HUES48 (cell line): ENCODE measurements at regions not wholly inside any gene's neighbourhood (a gene's known extent, or its start where the extent isn't known, plus 50 kb on each side); places are given as distances from the start of the nearest gene placed in this dataset.
A peak's percentile ranks its signal among the peaks of the same experiment; 100 is the strongest.

Experiments
- H3K27ac ChIP-seq: one replicate; pipeline ENCODE4 v1.7.0; 2013; ENCODE audit warnings: low read depth, low read length, inconsistent platforms
- H3K27me3 ChIP-seq: 2 replicates; pipeline ENCODE4 v1.6.1; 2013; ENCODE audit warnings: mild to moderate bottlenecking, low read length; ENCODE audit not compliant: control insufficient read depth, insufficient read depth
- H3K36me3 ChIP-seq: 2 replicates; pipeline ENCODE4 v1.6.1; 2013; ENCODE audit warnings: low read length; ENCODE audit not compliant: control insufficient read depth, insufficient read depth
- H3K4me1 ChIP-seq: 2 replicates; pipeline ENCODE4 v1.6.1; 2013; ENCODE audit warnings: mild to moderate bottlenecking, low read length; ENCODE audit not compliant: control insufficient read depth, insufficient read depth
- H3K4me3 ChIP-seq: 2 replicates; pipeline ENCODE4 v1.5.1; 2013; ENCODE audit warnings: mild to moderate bottlenecking, low read depth, low read length
- H3K9ac ChIP-seq: 2 replicates; pipeline ENCODE4 v1.6.1; 2013; ENCODE audit warnings: mild to moderate bottlenecking, low read depth, low read length, moderate library complexity
- H3K9me3 ChIP-seq: 2 replicates; pipeline ENCODE4 v1.6.1; 2013; ENCODE audit warnings: low read length; ENCODE audit not compliant: control insufficient read depth, insufficient read depth

- no peaks in the 10 kb centered on the region for H3K27me3 ChIP-seq
- no peak overlapping the region for H3K4me3 ChIP-seq
- no peak overlapping the region for H3K9ac ChIP-seq
- H3K4me1 ChIP-seq, result no peaks in the 10 kb centered on the region; the same call in 1 of the 2 replicates
- no peaks in the 10 kb centered on the region for H3K9me3 ChIP-seq
- H3K36me3 ChIP-seq, result no peaks in the 10 kb centered on the region
- H3K27ac ChIP-seq, result no peak overlapping the region
Measured at GRCh38 chr2:164439885-164440284, 181.4 kb downstream of the GRB14 start.

DNA sequence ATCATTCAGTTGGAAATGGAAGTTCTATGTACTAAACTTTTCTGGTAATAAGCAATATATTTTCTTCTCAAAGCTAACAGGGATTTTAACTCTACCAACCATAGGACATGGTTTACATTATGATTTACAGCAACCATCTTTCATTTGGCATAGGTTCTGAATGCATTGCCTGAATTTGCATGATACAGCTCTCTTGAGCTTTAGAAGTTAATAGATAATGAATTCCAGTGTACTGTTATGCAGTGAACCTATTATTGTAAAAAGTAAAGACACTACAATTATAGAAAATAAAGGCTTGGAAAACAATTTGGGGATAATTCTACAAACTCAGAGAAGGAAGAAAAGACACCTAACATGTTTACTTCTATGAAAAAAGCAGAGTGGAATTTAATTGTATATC is 182.0 kb downstream of the GRB14 start:
- no peaks in the 10 kb centered on the region; the same call in 1 of the 2 replicates for H3K4me1 ChIP-seq
- H3K9ac ChIP-seq, result no peak overlapping the region
- H3K27ac ChIP-seq, result no peak overlapping the region
- no peaks in the 10 kb centered on the region for H3K27me3 ChIP-seq
- H3K9me3 ChIP-seq, result no peaks in the 10 kb centered on the region
- no peak overlapping the region for H3K4me3 ChIP-seq
- H3K36me3 ChIP-seq, result no peaks in the 10 kb centered on the region

DNA sequence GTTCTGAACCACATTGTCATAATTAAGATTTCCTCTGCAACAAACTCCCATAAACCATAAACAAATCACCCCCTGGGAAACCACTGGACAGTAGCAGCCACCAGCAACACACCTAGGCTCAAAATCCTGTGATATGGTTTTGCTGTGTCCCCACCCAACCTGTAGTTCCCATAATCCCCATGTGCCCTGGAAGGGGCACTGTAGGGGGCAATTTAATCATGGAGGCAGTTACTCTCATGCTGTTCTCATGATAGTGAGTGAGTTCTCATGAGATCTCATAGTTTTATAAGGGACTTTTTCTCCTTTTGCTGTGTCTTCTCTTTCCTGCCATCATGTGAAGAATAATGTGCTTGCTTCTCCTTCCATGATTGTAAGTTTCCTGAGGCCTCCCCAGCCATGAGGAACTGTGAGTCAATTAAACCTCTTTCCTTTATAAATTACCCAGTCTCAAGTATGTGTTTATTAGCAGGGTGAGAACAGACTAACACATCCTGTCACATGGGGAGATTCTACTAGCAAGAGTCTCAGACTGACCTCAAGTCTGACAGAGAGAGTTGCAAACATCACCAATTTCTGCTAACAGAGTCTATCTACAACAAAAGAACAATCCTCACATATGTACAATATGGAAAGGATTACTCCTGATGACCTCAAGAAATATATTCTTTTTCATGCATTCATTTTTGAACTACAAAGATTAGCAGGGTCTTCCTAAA is 182.6 kb downstream of the GRB14 start:
- no peaks in the 10 kb centered on the region for H3K27me3 ChIP-seq
- H3K4me1 ChIP-seq, result no peaks in the 10 kb centered on the region; the same call in 1 of the 2 replicates
- H3K9ac ChIP-seq, result no peak overlapping the region
- no peaks in the 10 kb centered on the region for H3K36me3 ChIP-seq
- no peak overlapping the region for H3K4me3 ChIP-seq
- H3K27ac ChIP-seq, result no peak overlapping the region
- H3K9me3 ChIP-seq, result no peaks in the 10 kb centered on the region

DNA sequence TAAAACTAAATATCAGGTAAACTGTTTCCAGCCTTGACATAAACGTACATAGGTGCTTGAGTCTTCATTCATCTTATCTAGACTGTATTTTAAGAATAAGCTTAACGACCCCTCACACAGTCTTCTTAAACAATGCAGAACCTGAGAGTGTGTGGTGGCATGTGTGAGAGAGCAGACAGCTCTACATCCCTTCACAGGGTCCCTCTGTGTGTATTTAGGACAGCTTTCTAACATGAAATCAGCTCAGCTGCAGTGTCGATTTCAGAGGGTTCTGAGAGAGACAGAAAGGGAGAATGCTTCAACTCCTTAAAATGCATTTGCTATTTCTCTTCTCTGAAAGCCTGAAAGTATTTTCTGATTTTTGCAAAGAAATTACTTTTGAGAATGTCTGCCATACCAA is 185.2 kb downstream of the GRB14 start:
- no peaks in the 10 kb centered on the region for H3K9me3 ChIP-seq
- no peaks in the 10 kb centered on the region; the same call in 1 of the 2 replicates for H3K4me1 ChIP-seq
- H3K4me3 ChIP-seq, result no peak overlapping the region
- H3K27ac ChIP-seq, result no peak overlapping the region
- no peaks in the 10 kb centered on the region for H3K36me3 ChIP-seq
- H3K9ac ChIP-seq, result no peak overlapping the region
- no peaks in the 10 kb centered on the region for H3K27me3 ChIP-seq

- Histone ChIP-seq H3K9me3 (no peaks in the 10 kb centered on the region), H3K9ac (no peak overlapping the region), H3K27me3 (no peaks in the 10 kb centered on the region), H3K4me1 (peaks cover 6% of the 10 kb centered on the region; the same call in 1 of the 2 replicates), H3K4me3 (no peak overlapping the region), H3K36me3 (no peaks in the 10 kb centered on the region), H3K27ac (no peak overlapping the region)
Measured at GRCh38 chr2:164430166-164430783, 191.0 kb downstream of the GRB14 start.

DNA sequence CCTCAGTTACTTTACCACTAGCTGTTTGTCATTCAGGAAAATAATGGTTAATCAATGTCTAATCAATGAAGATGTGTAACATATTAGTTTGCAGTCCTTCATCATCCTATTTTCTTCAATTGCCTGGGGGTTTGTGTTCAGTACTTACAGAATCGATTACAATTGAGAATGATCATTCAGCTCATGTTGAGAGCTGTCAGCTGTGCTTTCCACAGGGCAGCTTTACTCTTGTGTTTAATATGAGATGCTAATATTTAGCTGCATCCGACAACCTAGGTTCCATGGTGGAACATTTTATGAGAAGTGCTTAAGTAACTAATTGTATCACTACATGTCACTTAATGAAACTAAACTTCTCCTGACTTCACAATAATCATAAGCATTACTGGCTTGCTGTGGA is 191.9 kb downstream of the GRB14 start:
- H3K4me3 ChIP-seq, result no peak overlapping the region
- H3K9ac ChIP-seq, result no peak overlapping the region
- no peaks in the 10 kb centered on the region for H3K9me3 ChIP-seq
- no peaks in the 10 kb centered on the region for H3K27me3 ChIP-seq
- no peaks in the 10 kb centered on the region for H3K36me3 ChIP-seq
- no peak overlapping the region for H3K27ac ChIP-seq
- peaks cover 12% of the 10 kb centered on the region; the same call in 1 of the 2 replicates for H3K4me1 ChIP-seq

GRCh38 chr2:164427111-164427510 is 194.2 kb downstream of the GRB14 start:
- no peak overlapping the region for H3K27ac ChIP-seq
- no peaks in the 10 kb centered on the region for H3K9me3 ChIP-seq
- no peak overlapping the region for H3K4me3 ChIP-seq
- H3K27me3 ChIP-seq, result no peaks in the 10 kb centered on the region
- H3K9ac ChIP-seq, result no peak overlapping the region
- H3K4me1 ChIP-seq, result peaks cover 12% of the 10 kb centered on the region; the same call in 1 of the 2 replicates
- no peaks in the 10 kb centered on the region for H3K36me3 ChIP-seq

- Histone ChIP-seq H3K9ac (no peak overlapping the region), H3K9me3 (no peaks in the 10 kb centered on the region), H3K4me1 (peaks cover 19% of the 10 kb centered on the region), H3K36me3 (no peaks in the 10 kb centered on the region), H3K27me3 (no peaks in the 10 kb centered on the region), H3K4me3 (no peak overlapping the region), H3K27ac (no peak overlapping the region)
Measured at GRCh38 chr2:164420787-164421186, 200.5 kb downstream of the GRB14 start.

- Histone ChIP-seq H3K4me1 (no peaks in the 10 kb centered on the region), H3K9me3 (no peaks in the 10 kb centered on the region), H3K36me3 (no peaks in the 10 kb centered on the region), H3K4me3 (no peak overlapping the region), H3K27me3 (no peaks in the 10 kb centered on the region), H3K27ac (no peak overlapping the region), H3K9ac (no peak overlapping the region)
Measured at GRCh38 chr2:164412831-164413230, 208.5 kb downstream of the GRB14 start.

GRCh38 chr2:164389411-164389810 is 231.9 kb downstream of the GRB14 start:
- peak overlapping the region; percentile 7 for H3K27ac ChIP-seq
- H3K27me3 ChIP-seq, result no peaks in the 10 kb centered on the region
- peaks cover 28% of the 10 kb centered on the region for H3K4me1 ChIP-seq
- H3K36me3 ChIP-seq, result no peaks in the 10 kb centered on the region
- no peaks in the 10 kb centered on the region for H3K9me3 ChIP-seq
- no peak overlapping the region for H3K4me3 ChIP-seq
- H3K9ac ChIP-seq, result no peak overlapping the region

DNA sequence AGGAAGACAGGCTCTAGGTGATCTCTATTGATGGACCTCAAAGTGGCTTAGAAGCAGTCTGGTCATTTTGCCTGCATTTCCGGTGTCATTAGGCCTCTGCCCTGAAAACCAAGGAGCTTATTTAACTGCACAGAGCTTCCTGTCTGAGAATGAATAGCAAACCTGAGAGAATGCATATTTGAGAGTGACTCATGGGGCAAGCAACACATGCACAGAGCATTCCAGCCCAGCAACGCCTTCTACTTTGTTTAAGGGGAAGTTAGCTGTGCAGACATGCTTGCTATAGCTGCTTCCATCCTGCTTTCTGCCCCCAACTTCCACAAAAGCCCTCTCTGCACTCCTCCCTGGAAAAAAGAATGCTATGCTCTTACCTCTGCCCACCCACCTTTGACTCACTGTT is 232.8 kb downstream of the GRB14 start:
- no peaks in the 10 kb centered on the region for H3K9me3 ChIP-seq
- no peaks in the 10 kb centered on the region for H3K27me3 ChIP-seq
- no peaks in the 10 kb centered on the region for H3K36me3 ChIP-seq
- H3K4me1 ChIP-seq, result peaks cover 30% of the 10 kb centered on the region
- no peak overlapping the region; the same call in 1 of the 2 replicates for H3K9ac ChIP-seq
- peak overlapping the region; percentile 2; the same call in 1 of the 2 replicates for H3K4me3 ChIP-seq
- H3K27ac ChIP-seq, result peak overlapping the region; percentile 69
